Trophoblast cell (in vitro differentiated cells and primary cell): ENCODE measurements at regions not wholly inside any gene's neighbourhood (a gene's known extent, or its start where the extent isn't known, plus 50 kb on each side); places are given as distances from the start of the nearest gene placed in this dataset.

ENCODE experiments used
- DNase-seq, 2 donors: peaks; one replicate each; pipeline ENCODE4 v3.0.0-alpha.2; 2016
- H2AFZ ChIP-seq: 2 replicates; pipeline ENCODE4 v1.6.1; 2013; ENCODE audit warnings: low read length, moderate library complexity, mild to moderate bottlenecking; ENCODE audit not compliant: insufficient read depth, poor library complexity
- H2AK5ac ChIP-seq: 2 replicates; pipeline ENCODE4 v1.6.1; 2013; ENCODE audit warnings: mild to moderate bottlenecking, low read length
- H2BK120ac ChIP-seq: 2 replicates; pipeline ENCODE4 v1.6.1; 2013; ENCODE audit warnings: low read length, mild to moderate bottlenecking, moderate library complexity; ENCODE audit not compliant: insufficient read depth, poor library complexity
- H2BK12ac ChIP-seq: 2 replicates; pipeline ENCODE4 v1.6.1; 2013; ENCODE audit warnings: mild to moderate bottlenecking, low read length, moderate library complexity
- H2BK5ac ChIP-seq: 2 replicates; pipeline ENCODE4 v1.6.1; 2013; ENCODE audit warnings: low read length, low read depth, moderate library complexity, mild to moderate bottlenecking; ENCODE audit not compliant: poor library complexity
- H3K14ac ChIP-seq: 2 replicates; pipeline ENCODE4 v1.6.1; 2013; ENCODE audit warnings: mild to moderate bottlenecking, low read length
- H3K18ac ChIP-seq: 2 replicates; pipeline ENCODE4 v1.6.1; 2013; ENCODE audit warnings: mild to moderate bottlenecking, low read length
- H3K23ac ChIP-seq: 2 replicates; pipeline ENCODE4 v1.6.1; 2013; ENCODE audit warnings: low read length
- H3K27ac ChIP-seq: 2 replicates; pipeline ENCODE4 v1.5.1; 2013; ENCODE audit warnings: low read depth, mild to moderate bottlenecking, inconsistent platforms, low read length, moderate library complexity
- H3K27me3 ChIP-seq: 2 replicates; pipeline ENCODE4 v1.6.1; 2013; ENCODE audit warnings: inconsistent platforms, mild to moderate bottlenecking, low read length, moderate library complexity; ENCODE audit not compliant: insufficient read depth
- H3K36me3 ChIP-seq, 2 experiments: 1 replicate in 1 of 2; 2 replicates in 1 of 2; pipeline ENCODE4 v1.6.1; 2013; ENCODE audit warnings: low read length in 2 of 2, mild to moderate bottlenecking in 2 of 2, moderate library complexity in 1 of 2; ENCODE audit not compliant: insufficient read depth in 2 of 2, control insufficient read depth in 1 of 2
- H3K4ac ChIP-seq: 2 replicates; pipeline ENCODE4 v1.6.1; 2013; ENCODE audit warnings: low read depth, mild to moderate bottlenecking, low read length, moderate library complexity
- H3K4me1 ChIP-seq, 2 experiments: 1 replicate in 1 of 2; 2 replicates in 1 of 2; pipeline ENCODE4 v1.6.1; 2013; ENCODE audit warnings: low read length in 2 of 2, mild to moderate bottlenecking in 2 of 2, moderate library complexity in 1 of 2; ENCODE audit not compliant: insufficient read depth in 2 of 2, control insufficient read depth in 1 of 2
- H3K4me2 ChIP-seq: 2 replicates; pipeline ENCODE4 v1.6.1; 2013; ENCODE audit warnings: inconsistent platforms, mild to moderate bottlenecking, low read length, moderate library complexity
- H3K4me3 ChIP-seq: 2 replicates; pipeline ENCODE4 v1.5.1; 2013; ENCODE audit warnings: mild to moderate bottlenecking, low read depth, low read length, inconsistent platforms
- H3K79me1 ChIP-seq: one replicate; pipeline ENCODE4 v1.6.1; 2013; ENCODE audit warnings: low read length
- H3K79me2 ChIP-seq: 2 replicates; pipeline ENCODE4 v1.6.1; 2013; ENCODE audit warnings: low read length, mild to moderate bottlenecking; ENCODE audit not compliant: control insufficient read depth, insufficient read depth, poor library complexity
- H3K9ac ChIP-seq: 2 replicates; pipeline ENCODE4 v1.6.1; 2013; ENCODE audit warnings: mild to moderate bottlenecking, low read length
- H3K9me3 ChIP-seq: 2 replicates; pipeline ENCODE4 v1.6.1; 2013; ENCODE audit warnings: low read depth, mild to moderate bottlenecking, control low read depth, inconsistent platforms, low read length; ENCODE audit not compliant: insufficient read depth
- H4K12ac ChIP-seq: 2 replicates; pipeline ENCODE4 v1.6.1; 2013; ENCODE audit warnings: low read depth, mild to moderate bottlenecking, low read length, moderate library complexity
- H4K8ac ChIP-seq: 2 replicates; pipeline ENCODE4 v1.6.1; 2013; ENCODE audit warnings: low read depth, mild to moderate bottlenecking, low read length, moderate library complexity
- H4K91ac ChIP-seq: one replicate; pipeline ENCODE4 v1.6.1; 2013; ENCODE audit warnings: low read depth, mild to moderate bottlenecking, low read length, moderate library complexity
- WGBS: extraction: QIAGEN DNeasy Blood & Tissue Kit; methylation state at CpG from one replicate; pipeline ENCODE4 v1.1.7; 2013; ENCODE audit warnings: missing lambda C conversion rate; ENCODE audit not compliant: insufficient read length, insufficient coverage; ENCODE audit errors: extremely low coverage; 5-methylcytosine and 5-hydroxymethylcytosine counted together

DNA sequence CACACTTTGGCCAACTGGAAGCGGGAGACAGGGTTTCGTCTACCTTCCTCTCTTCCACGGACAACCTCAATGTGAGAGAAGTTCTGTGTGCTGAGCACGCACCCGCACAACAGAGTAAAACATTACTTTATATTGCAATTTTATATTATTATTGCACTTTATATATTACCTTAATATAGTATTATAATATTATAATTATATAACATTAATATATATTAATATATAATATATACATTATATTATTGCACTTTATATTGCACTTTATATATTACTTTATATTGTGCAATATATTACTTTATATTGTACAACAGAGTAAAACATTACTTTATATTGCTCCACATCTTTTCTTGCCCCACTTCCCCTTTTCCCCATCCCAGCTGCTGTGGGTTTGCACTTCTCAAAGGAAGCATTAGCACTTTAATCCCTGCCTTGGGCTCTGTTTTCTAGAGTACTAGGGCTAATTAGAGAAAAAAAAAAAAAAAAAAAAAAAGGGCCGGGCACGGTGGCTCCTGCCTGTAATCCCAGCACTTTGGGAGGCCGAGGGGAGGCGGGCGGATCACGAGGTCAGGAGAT lies 76.4 kb upstream of the SLC4A7 start:
- peak overlapping the region; percentile 76 for H2BK120ac ChIP-seq
- peak; percentile 25 to 55 for DNase-seq
- no peaks in the 10 kb centered on the region for H3K36me3 ChIP-seq
- no peak overlapping the region for H2BK5ac ChIP-seq
- H3K18ac ChIP-seq = no peak overlapping the region
- H2BK12ac ChIP-seq = peak overlapping the region; percentile 86
- H3K27me3 ChIP-seq = no peaks in the 10 kb centered on the region
- WGBS = no CpG with 5 or more reads among the region's 11 CpGs
- no peak overlapping the region for H3K9ac ChIP-seq
- H4K12ac ChIP-seq = peak overlapping the region; percentile 32
- H2AFZ ChIP-seq = peak overlapping the region; percentile 33
- no peaks in the 10 kb centered on the region for H3K79me2 ChIP-seq
- no peak overlapping the region for H3K14ac ChIP-seq
- peaks cover 5 to 6% of the 10 kb centered on the region in 2 experiments for H3K4me1 ChIP-seq
- H3K4me3 ChIP-seq = no peak overlapping the region
- H4K91ac ChIP-seq = peak overlapping the region; percentile 60
- H3K79me1 ChIP-seq = peaks cover 3% of the 10 kb centered on the region
- H3K27ac ChIP-seq = peak overlapping the region; percentile 65
- H3K23ac ChIP-seq = no peak overlapping the region
- H3K4ac ChIP-seq = no peak overlapping the region
- peak overlapping the region; percentile 75 for H4K8ac ChIP-seq
- H2AK5ac ChIP-seq = peak overlapping the region; percentile 63
- H3K4me2 ChIP-seq = no peak overlapping the region
- no peaks in the 10 kb centered on the region for H3K9me3 ChIP-seq

DNA sequence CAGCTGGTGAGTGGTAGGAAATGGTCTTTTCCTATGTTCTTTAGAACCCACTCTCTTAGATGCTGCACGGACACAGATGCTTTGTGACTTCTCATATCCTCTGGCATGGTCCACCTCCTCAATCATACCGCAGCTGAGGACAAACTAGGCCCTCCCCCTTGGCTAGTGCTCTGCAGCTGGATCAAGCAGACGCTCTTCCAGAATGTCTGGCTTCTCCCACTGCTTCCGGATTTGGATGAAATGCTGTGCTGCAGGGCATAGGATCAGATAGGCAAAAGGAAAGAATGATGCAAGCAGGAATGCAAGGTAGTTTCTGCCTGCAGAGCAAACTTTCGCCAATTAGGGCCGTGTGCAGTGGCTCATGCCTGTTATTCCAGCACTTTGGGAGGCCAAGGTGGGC lies 75.7 kb upstream of the SLC4A7 start:
- no peak overlapping the region for H4K8ac ChIP-seq
- no peak overlapping the region for H3K27ac ChIP-seq
- H4K12ac ChIP-seq = no peak overlapping the region
- no peaks in the 10 kb centered on the region for H3K79me2 ChIP-seq
- no peak overlapping the region for H3K4ac ChIP-seq
- no peaks in the 10 kb centered on the region for H3K36me3 ChIP-seq
- peak; percentile 97 to 98 for DNase-seq
- H3K18ac ChIP-seq = no peak overlapping the region
- H3K23ac ChIP-seq = no peak overlapping the region
- H3K4me3 ChIP-seq = no peak overlapping the region
- no peak overlapping the region for H3K9ac ChIP-seq
- peaks cover 3% of the 10 kb centered on the region for H3K79me1 ChIP-seq
- no peak overlapping the region for H2BK12ac ChIP-seq
- H3K4me1 ChIP-seq = peaks cover 5 to 6% of the 10 kb centered on the region in 2 experiments
- no peak overlapping the region for H2BK5ac ChIP-seq
- H3K4me2 ChIP-seq = no peak overlapping the region
- H2AK5ac ChIP-seq = no peak overlapping the region
- H2BK120ac ChIP-seq = no peak overlapping the region
- H3K27me3 ChIP-seq = no peaks in the 10 kb centered on the region
- H4K91ac ChIP-seq = no peak overlapping the region
- no peak overlapping the region for H3K14ac ChIP-seq
- H2AFZ ChIP-seq = no peak overlapping the region
- WGBS = no CpG with 5 or more reads among the region's 6 CpGs
- no peaks in the 10 kb centered on the region for H3K9me3 ChIP-seq

DNA sequence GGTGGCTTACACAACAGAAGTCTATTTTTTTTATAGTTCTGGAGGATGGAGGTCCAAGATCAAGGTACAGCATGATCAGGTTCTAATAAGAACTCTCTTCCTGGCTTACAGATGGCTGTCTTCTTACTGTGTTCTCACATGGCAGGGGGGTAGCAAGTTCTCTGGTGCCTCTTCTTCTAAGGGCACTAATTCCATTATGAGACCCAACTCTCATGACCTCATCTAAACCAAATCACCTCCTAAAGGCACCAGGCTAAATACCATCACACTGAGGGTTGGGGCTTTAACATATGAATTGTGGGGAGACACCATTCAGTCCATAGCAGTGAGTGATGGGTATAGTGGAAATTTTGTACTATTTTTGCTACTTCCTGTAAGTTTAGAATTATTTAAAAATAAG lies 75.2 kb upstream of the SLC4A7 start:
- Histone ChIP-seq H3K79me1 (peaks cover 3% of the 10 kb centered on the region), H3K23ac (no peak overlapping the region), H3K4ac (no peak overlapping the region), H2BK12ac (no peak overlapping the region), H4K8ac (no peak overlapping the region), H3K4me3 (no peak overlapping the region), H3K9me3 (no peaks in the 10 kb centered on the region), H4K91ac (no peak overlapping the region), H2AFZ (no peak overlapping the region), H3K4me1 (peaks cover 5 to 6% of the 10 kb centered on the region in 2 experiments), H2BK120ac (no peak overlapping the region), H2BK5ac (no peak overlapping the region), H3K36me3 (no peaks in the 10 kb centered on the region), H3K9ac (no peak overlapping the region), H2AK5ac (no peak overlapping the region), H3K18ac (no peak overlapping the region), H3K79me2 (no peaks in the 10 kb centered on the region), H3K27ac (no peak overlapping the region), H3K14ac (no peak overlapping the region), H3K27me3 (no peaks in the 10 kb centered on the region), H3K4me2 (no peak overlapping the region), H4K12ac (no peak overlapping the region)
- DNase-seq = no peak

DNA sequence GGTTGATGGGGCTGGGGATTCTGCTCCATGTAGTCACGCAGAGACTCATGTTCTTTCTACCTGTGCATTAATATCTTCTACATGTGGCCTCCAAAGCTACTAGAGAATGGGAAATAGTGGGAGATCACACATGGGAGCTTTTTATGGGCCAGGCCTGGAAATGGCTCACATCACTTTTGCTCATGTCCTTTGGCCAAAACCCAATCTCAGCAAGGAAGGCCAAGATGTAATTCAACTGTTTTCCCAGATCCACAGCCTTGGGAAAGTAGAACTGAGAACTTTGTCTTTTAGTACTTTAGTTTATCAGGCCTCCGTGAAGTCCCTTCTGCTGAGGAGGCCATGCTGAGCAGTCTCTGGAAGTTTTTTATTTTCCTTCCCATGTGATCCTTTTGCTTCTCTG lies 73.2 kb upstream of the SLC4A7 start:
- WGBS = no CpG with 5 or more reads among the region's 2 CpGs
- H2BK120ac ChIP-seq = no peak overlapping the region
- H3K9ac ChIP-seq = no peak overlapping the region
- H3K14ac ChIP-seq = no peak overlapping the region
- H2AFZ ChIP-seq = no peak overlapping the region
- no peak overlapping the region for H3K4ac ChIP-seq
- no peak overlapping the region for H2AK5ac ChIP-seq
- H4K91ac ChIP-seq = no peak overlapping the region
- no peak overlapping the region for H2BK12ac ChIP-seq
- H3K9me3 ChIP-seq = peaks cover 3% of the 10 kb centered on the region
- H4K12ac ChIP-seq = no peak overlapping the region
- no peak overlapping the region for H2BK5ac ChIP-seq
- H3K79me2 ChIP-seq = no peaks in the 10 kb centered on the region
- H3K4me3 ChIP-seq = no peak overlapping the region
- H3K4me1 ChIP-seq = peaks cover 5 to 6% of the 10 kb centered on the region in 2 experiments
- no peak overlapping the region for H3K4me2 ChIP-seq
- peaks cover 3% of the 10 kb centered on the region for H3K79me1 ChIP-seq
- H3K23ac ChIP-seq = no peak overlapping the region
- no peak for DNase-seq
- H3K36me3 ChIP-seq = no peaks in the 10 kb centered on the region
- H3K27ac ChIP-seq = no peak overlapping the region
- no peak overlapping the region for H4K8ac ChIP-seq
- no peaks in the 10 kb centered on the region for H3K27me3 ChIP-seq
- H3K18ac ChIP-seq = no peak overlapping the region
